Stimulated activated CD4-positive, alpha-beta T cell treated with anti-CD3 and anti-CD28 coated beads, Interleukin-4, amount 100 ng/mL, for 48 hours (primary cell): ENCODE measurements at regions not wholly inside any gene's neighbourhood (a gene's known extent, or its start where the extent isn't known, plus 50 kb on each side); places are given as distances from the start of the nearest gene placed in this dataset.
A peak's percentile ranks its signal among the peaks of the same experiment; 100 is the strongest.
"Not testable (repeated sequence)": the region's sequence is repeated elsewhere in the genome, so short reads cannot be mapped to it uniquely, and the experiment has no call there.

Experiments
- DNase-seq, 2 donors: peaks; one replicate each; pipeline ENCODE4 v3.0.0-alpha.2; 2020; ENCODE audit warnings: low read depth in 2 of 2

GRCh38 chr3:39558775-39559306 lies 91.4 kb downstream of the MOBP start:
- no peak for DNase-seq

- DNase-seq: no peak
These were observed 92.1 kb downstream of the MOBP start for GRCh38 chr3:39559543-39559942.

GRCh38 chr3:39568508-39568907 lies 101.0 kb downstream of the MOBP start:
- no peak for DNase-seq

- no peak for DNase-seq
These were observed 101.6 kb downstream of the MOBP start for GRCh38 chr3:39569095-39569494.

GRCh38 chr3:39573392-39573791 lies 105.9 kb downstream of the MOBP start:
- no peak for DNase-seq

- DNase-seq: no peak
These were observed 110.1 kb downstream of the MOBP start for GRCh38 chr3:39577541-39577940.

GRCh38 chr3:39586215-39586614 lies 118.7 kb downstream of the MOBP start:
- not testable (repeated sequence) for DNase-seq

- DNase-seq: no peak
These were observed 119.6 kb downstream of the MOBP start for GRCh38 chr3:39587113-39587512.

GRCh38 chr3:39590806-39591205 lies 123.3 kb downstream of the MOBP start:
- no peak for DNase-seq

- DNase-seq: no peak
These were observed 125.0 kb downstream of the MOBP start for GRCh38 chr3:39592311-39593050.

- DNase-seq: no peak
These were observed 125.9 kb downstream of the MOBP start for GRCh38 chr3:39593341-39593740.

- no peak for DNase-seq
These were observed 133.8 kb downstream of the MOBP start for GRCh38 chr3:39601241-39601640.

GRCh38 chr3:39605837-39606236 lies 138.4 kb downstream of the MOBP start:
- no peak for DNase-seq

- no peak for DNase-seq
These were observed 158.7 kb downstream of the MOBP start for GRCh38 chr3:39626198-39626597.

- DNase-seq: no peak
These were observed 163.7 kb downstream of the MOBP start for GRCh38 chr3:39631136-39631535.

GRCh38 chr3:39637807-39638206 lies 170.3 kb downstream of the MOBP start:
- DNase-seq: no peak

- no peak for DNase-seq
These were observed 170.8 kb downstream of the MOBP start for GRCh38 chr3:39638301-39638700.

- peak in 1 of 2 donors; percentile 19 for DNase-seq
These were observed 169.8 kb upstream of the MYRIP start for GRCh38 chr3:39639344-39640236.

GRCh38 chr3:39641274-39641673 lies 168.1 kb upstream of the MYRIP start:
- no peak for DNase-seq

- DNase-seq: no peak
These were observed 165.2 kb upstream of the MYRIP start for GRCh38 chr3:39644176-39644575.

- DNase-seq: not testable (repeated sequence)
These were observed 158.2 kb upstream of the MYRIP start for GRCh38 chr3:39651256-39651655.

GRCh38 chr3:39651993-39652739 lies 157.2 kb upstream of the MYRIP start:
- DNase-seq: no peak
